T-cell (primary cell): ENCODE measurements at regions not wholly inside any gene's neighbourhood (a gene's known extent, or its start where the extent isn't known, plus 50 kb on each side); places are given as distances from the start of the nearest gene placed in this dataset.

Experiments used
- ATAC-seq, 4 experiments: fragments of 200-7000 bp in 3 of 4; fragments of 150-1000 bp in 1 of 4; cut with Tn5 transposase; replicated peaks in 1 of 4; 1 replicate in 3 of 4; 2 replicates in 1 of 4; pipeline ENCODE4 v1.10.0; 2021; ENCODE audit warnings: moderate library complexity in 3 of 4, mild to moderate bottlenecking in 2 of 4, moderate number of reproducible peaks in 1 of 4
- CTCF ChIA-PET, 2 donors: fragments of 300-600 bp; sonication (Branson Sonifier 250); formaldehyde crosslinking; loops; one replicate each; lab custom pipeline; 2022; ENCODE audit warnings: antibody characterized with exemption in 2 of 2; lab: Charles Lee
- POLR2A ChIA-PET, 2 donors: fragments of 300-600 bp; sonication (Branson Sonifier 250); formaldehyde crosslinking; loops; one replicate each; lab custom pipeline; 2022; ENCODE audit warnings: antibody characterized with exemption in 2 of 2; lab: Charles Lee
- DNase-seq, 35 experiments: peaks; one replicate each; pipeline versions ENCODE4 v3.0.0 to v3.0.0-alpha.2; 2013 to 2023
- H3K27ac ChIP-seq: one replicate; pipeline ENCODE4 v1.5.1; 2013; ENCODE audit warnings: low read length
- H3K27me3 ChIP-seq, 2 experiments: replicated peaks in 1 of 2; 1 replicate in 1 of 2; 2 replicates in 1 of 2; pipeline versions ENCODE4 v1.6.1 to v1.7.0; 2013; ENCODE audit warnings: low read length in 1 of 2, mixed read lengths in 1 of 2; ENCODE audit not compliant: control insufficient read depth in 2 of 2, insufficient read depth in 2 of 2; ENCODE audit errors: extremely low read depth in 1 of 2
- H3K36me3 ChIP-seq, 2 donors: 1 replicate in 1 of 2; 2 replicates in 1 of 2; pipeline versions ENCODE4 v1.6.1 to v1.7.0; 2013; ENCODE audit warnings: low read length in 1 of 2; ENCODE audit not compliant: control insufficient read depth in 2 of 2, insufficient read depth in 1 of 2; ENCODE audit errors: extremely low read depth in 1 of 2
- H3K4me1 ChIP-seq, 2 experiments: 1 replicate in 1 of 2; 2 replicates in 1 of 2; pipeline versions ENCODE4 v1.6.1 to v1.7.0; 2013; ENCODE audit warnings: low read length in 2 of 2, mixed read lengths in 1 of 2; ENCODE audit not compliant: insufficient read depth in 2 of 2, control insufficient read depth in 1 of 2; ENCODE audit errors: extremely low read depth in 1 of 2
- H3K4me3 ChIP-seq, 2 donors: 1 replicate in 1 of 2; 2 replicates in 1 of 2; pipeline versions ENCODE4 v1.5.1 to v1.7.0; 2013; ENCODE audit warnings: mild to moderate bottlenecking in 2 of 2, low read length in 1 of 2, moderate library complexity in 1 of 2; ENCODE audit not compliant: control insufficient read depth in 1 of 2; ENCODE audit errors: extremely low read depth in 1 of 2
- H3K9me3 ChIP-seq: 2 replicates; pipeline ENCODE4 v1.7.0; 2013
- H3K27ac Mint-ChIP-seq, 2 donors: one replicate each; pipeline ENCODE4 v1.8.0; 2020 to 2021; ENCODE audit warnings: mild to moderate bottlenecking in 2 of 2, mixed read lengths in 2 of 2
- H3K27me3 Mint-ChIP-seq, 2 donors: one replicate each; pipeline ENCODE4 v1.8.0; 2021 to 2022; ENCODE audit warnings: mixed read lengths in 2 of 2
- H3K36me3 Mint-ChIP-seq: one replicate; pipeline ENCODE4 v1.8.0; 2021; ENCODE audit warnings: mixed read lengths
- H3K4me1 Mint-ChIP-seq, 3 donors: one replicate each; pipeline ENCODE4 v1.8.0; 2020 to 2022; ENCODE audit warnings: mixed read lengths in 3 of 3, mild to moderate bottlenecking in 1 of 3
- H3K4me3 Mint-ChIP-seq, 3 donors: one replicate each; pipeline ENCODE4 v1.8.0; 2020 to 2022; ENCODE audit warnings: mild to moderate bottlenecking in 3 of 3, mixed read lengths in 3 of 3, moderate library complexity in 3 of 3
- H3K9me3 Mint-ChIP-seq, 3 donors: one replicate each; pipeline ENCODE4 v1.8.0; 2020 to 2022; ENCODE audit warnings: mixed read lengths in 3 of 3
- WGBS: methylation state at CpG from one replicate; pipeline ENCODE4 v1.1.5; 2013; ENCODE audit warnings: missing lambda C conversion rate; ENCODE audit not compliant: insufficient coverage; 5-methylcytosine and 5-hydroxymethylcytosine counted together

DNA sequence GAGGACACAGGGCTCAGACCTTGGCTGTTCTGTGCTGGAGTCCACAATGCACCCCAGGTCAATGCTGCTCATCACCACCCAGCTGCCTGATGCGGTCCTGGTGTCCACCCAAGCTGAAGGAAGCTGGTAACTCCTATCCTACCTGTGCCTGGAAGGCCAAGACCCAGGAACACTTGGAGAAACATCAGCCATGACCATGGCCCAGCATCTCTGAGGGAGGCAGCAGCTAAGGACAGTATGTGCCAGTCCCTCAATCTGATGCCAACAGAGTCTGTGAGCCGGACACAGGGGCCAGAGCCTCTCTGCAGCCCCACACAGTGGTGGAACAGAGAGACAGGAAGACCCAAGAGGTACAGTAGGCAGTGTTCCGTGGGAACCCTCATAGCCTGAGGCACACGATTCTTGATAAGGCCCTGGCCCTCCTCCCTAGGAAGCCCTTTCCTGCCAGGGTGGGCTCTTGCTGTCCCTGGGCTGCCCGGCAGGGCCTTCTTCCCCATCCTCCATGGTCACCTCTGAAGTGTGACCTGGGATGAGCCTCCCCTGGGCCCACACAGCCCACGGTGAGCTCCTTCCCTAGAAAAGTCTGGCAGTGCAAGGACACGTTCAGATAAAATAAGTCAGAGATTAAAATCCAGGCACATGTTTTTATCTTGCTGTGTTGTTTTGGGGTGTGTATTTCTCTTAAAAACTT lies 170.7 kb downstream of the THBS2 start:
- no peaks in the 10 kb centered on the region for H3K36me3 Mint-ChIP-seq
- H3K27me3 Mint-ChIP-seq = no peaks in the 10 kb centered on the region
- H3K4me1 Mint-ChIP-seq = no peaks in the 10 kb centered on the region
- Histone ChIP-seq H3K36me3 (no peaks in the 10 kb centered on the region), H3K4me3 (no peak overlapping the region), H3K4me1 (no peaks in the 10 kb centered on the region), H3K27ac (no peak overlapping the region), H3K27me3 (peaks cover 0 to 13% of the 10 kb centered on the region in 2 experiments), H3K9me3 (no peaks in the 10 kb centered on the region)
- H3K4me3 Mint-ChIP-seq = no peak overlapping the region
- DNase-seq = no peak
- peaks cover 0 to 3% (median 1%) of the 10 kb centered on the region in 3 donors for H3K9me3 Mint-ChIP-seq
- ChIA-PET POLR2A (no interaction called here), CTCF (no interaction called here)
- 70% methylated on average over 5 of the region's 7 CpGs for WGBS
- no peak overlapping the region for H3K27ac Mint-ChIP-seq
- ATAC-seq = no peak

GRCh38 chr6:169082093-169082492 lies 171.6 kb downstream of the THBS2 start:
- no peak for DNase-seq
- CTCF ChIA-PET = no interaction called here
- no peaks in the 10 kb centered on the region for H3K36me3 Mint-ChIP-seq
- H3K9me3 Mint-ChIP-seq = peaks cover 0 to 3% (median 1%) of the 10 kb centered on the region in 3 donors
- H3K36me3 ChIP-seq = no peaks in the 10 kb centered on the region
- H3K27ac Mint-ChIP-seq = no peak overlapping the region
- H3K4me3 Mint-ChIP-seq = no peak overlapping the region
- peaks cover 0 to 13% of the 10 kb centered on the region in 2 experiments for H3K27me3 ChIP-seq
- no peak overlapping the region for H3K27ac ChIP-seq
- POLR2A ChIA-PET = no interaction called here
- no peak for ATAC-seq
- no peaks in the 10 kb centered on the region for H3K9me3 ChIP-seq
- H3K4me1 Mint-ChIP-seq = no peaks in the 10 kb centered on the region
- no peak overlapping the region for H3K4me3 ChIP-seq
- no peaks in the 10 kb centered on the region for H3K4me1 ChIP-seq
- H3K27me3 Mint-ChIP-seq = no peaks in the 10 kb centered on the region
- WGBS = 84% methylated on average over 5 of the region's 5 CpGs

DNA sequence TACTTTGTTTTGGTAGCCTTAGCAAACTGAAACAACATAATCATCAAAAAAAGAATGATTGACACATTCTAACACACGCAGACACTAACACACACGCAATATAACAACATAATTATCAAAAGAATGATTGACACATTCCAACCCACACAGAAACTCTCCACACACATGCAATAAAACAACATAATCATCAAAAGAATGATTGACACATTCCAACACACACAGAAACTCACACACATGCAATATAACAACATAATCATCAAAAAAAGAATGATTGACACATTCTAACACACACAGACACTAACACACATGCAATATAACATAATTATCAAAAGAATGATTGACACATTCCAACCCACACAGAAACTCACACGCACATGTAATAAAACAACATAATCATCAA lies 172.4 kb downstream of the THBS2 start:
- Mint-ChIP-seq H3K4me3 (no peak overlapping the region), H3K36me3 (no peaks in the 10 kb centered on the region), H3K27me3 (peaks cover 0 to 4% of the 10 kb centered on the region in 2 donors), H3K4me1 (no peaks in the 10 kb centered on the region), H3K27ac (no peak overlapping the region), H3K9me3 (peaks cover 0 to 3% (median 1%) of the 10 kb centered on the region in 3 donors)
- Histone ChIP-seq H3K36me3 (no peaks in the 10 kb centered on the region), H3K9me3 (no peaks in the 10 kb centered on the region), H3K27me3 (peaks cover 0 to 21% of the 10 kb centered on the region in 2 experiments), H3K4me3 (no peak overlapping the region), H3K27ac (no peak overlapping the region), H3K4me1 (no peaks in the 10 kb centered on the region)
- no peak for DNase-seq
- CTCF ChIA-PET = no interaction called here
- WGBS = 97% methylated on average over 3 of the region's 3 CpGs
- POLR2A ChIA-PET = no interaction called here
- no peak for ATAC-seq

GRCh38 chr6:169079650-169080049 lies 174.0 kb downstream of the THBS2 start:
- H3K27me3 ChIP-seq = peaks cover 0 to 23% of the 10 kb centered on the region in 2 experiments
- H3K4me1 ChIP-seq = no peaks in the 10 kb centered on the region
- Mint-ChIP-seq H3K27me3 (peaks cover 0 to 4% of the 10 kb centered on the region in 2 donors), H3K36me3 (no peaks in the 10 kb centered on the region), H3K4me3 (no peak overlapping the region), H3K9me3 (peaks cover 0 to 3% (median 1%) of the 10 kb centered on the region in 3 donors), H3K4me1 (no peaks in the 10 kb centered on the region), H3K27ac (no peak overlapping the region)
- DNase-seq (no peak), ATAC-seq (no peak)
- POLR2A ChIA-PET = no interaction called here
- CTCF ChIA-PET = no interaction called here
- H3K4me3 ChIP-seq = no peak overlapping the region
- no peaks in the 10 kb centered on the region for H3K36me3 ChIP-seq
- 60% methylated on average over 1 of the region's 3 CpGs for WGBS
- H3K9me3 ChIP-seq = no peaks in the 10 kb centered on the region
- no peak overlapping the region for H3K27ac ChIP-seq

DNA sequence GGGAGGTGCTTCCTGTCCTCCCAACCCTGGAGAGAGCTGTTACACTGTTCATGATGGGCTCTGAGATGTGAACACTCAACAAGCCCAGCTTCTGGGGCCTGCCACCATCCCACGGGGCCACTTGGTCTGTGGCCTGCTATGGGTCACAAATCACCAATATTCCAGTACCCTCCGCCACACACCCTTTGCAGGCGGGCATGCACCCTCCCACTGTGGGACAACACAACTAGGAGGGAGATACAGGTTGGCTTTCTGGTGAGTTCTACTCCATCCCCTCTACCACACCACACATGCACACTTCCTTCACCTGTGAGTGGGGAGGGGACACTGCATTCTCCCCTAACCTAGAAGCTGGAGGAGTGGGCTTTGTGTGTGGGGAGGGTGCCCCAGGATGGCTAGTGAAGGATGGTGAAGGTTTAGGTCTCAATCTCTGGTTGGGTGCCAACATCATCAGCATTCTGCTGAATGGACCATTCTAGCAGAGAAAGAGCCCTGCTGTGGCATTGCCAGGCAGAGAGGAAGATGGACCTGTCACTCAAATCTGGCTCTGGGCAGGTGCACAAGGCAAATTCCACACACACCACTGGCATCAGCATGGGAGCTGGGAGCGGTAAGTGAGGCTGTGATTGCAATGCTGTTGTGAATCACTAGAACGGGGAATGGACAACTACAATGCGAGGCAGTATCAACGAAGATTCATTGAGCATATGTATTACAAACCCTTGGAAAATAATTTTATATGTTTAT lies 175.1 kb downstream of the THBS2 start:
- Histone ChIP-seq H3K4me3 (no peak overlapping the region), H3K36me3 (no peaks in the 10 kb centered on the region), H3K27ac (no peak overlapping the region), H3K9me3 (no peaks in the 10 kb centered on the region), H3K4me1 (no peaks in the 10 kb centered on the region), H3K27me3 (peaks cover 0 to 23% of the 10 kb centered on the region in 2 experiments)
- Mint-ChIP-seq H3K27ac (no peak overlapping the region), H3K27me3 (peaks cover 0 to 4% of the 10 kb centered on the region in 2 donors), H3K4me1 (no peaks in the 10 kb centered on the region), H3K9me3 (peaks cover 0 to 3% (median 0%) of the 10 kb centered on the region in 3 donors), H3K36me3 (no peaks in the 10 kb centered on the region), H3K4me3 (no peak overlapping the region)
- POLR2A ChIA-PET = no interaction called here
- CTCF ChIA-PET = no interaction called here
- ATAC-seq (no peak), DNase-seq (no peak)
- no CpG with 5 or more reads among the region's 7 CpGs for WGBS

- Mint-ChIP-seq H3K27me3 (peaks cover 3 to 4% of the 10 kb centered on the region in 2 donors), H3K9me3 (no peaks in the 10 kb centered on the region), H3K36me3 (no peaks in the 10 kb centered on the region), H3K27ac (no peak overlapping the region), H3K4me1 (no peaks in the 10 kb centered on the region), H3K4me3 (no peak overlapping the region)
- ChIA-PET CTCF (no interaction called here), POLR2A (no interaction called here)
- ATAC-seq (no peak), DNase-seq (no peak)
- H3K4me3 ChIP-seq = no peak overlapping the region
- H3K27me3 ChIP-seq = peaks cover 0 to 24% of the 10 kb centered on the region in 2 experiments
- H3K4me1 ChIP-seq = no peaks in the 10 kb centered on the region
- H3K36me3 ChIP-seq = no peaks in the 10 kb centered on the region
- H3K27ac ChIP-seq = no peak overlapping the region
- no peaks in the 10 kb centered on the region for H3K9me3 ChIP-seq
- 84% methylated on average over 6 of the region's 9 CpGs for WGBS
Measured at GRCh38 chr6:169075915-169076654, 177.6 kb downstream of the THBS2 start.
